ENCODE measurements at regions not wholly inside any gene's neighbourhood (a gene's known extent, or its start where the extent isn't known, plus 50 kb on each side); places are given as distances from the start of the nearest gene placed in this dataset.
A peak's percentile ranks its signal among the peaks of the same experiment; 100 is the strongest.
"Not testable (repeated sequence)": the region's sequence is repeated elsewhere in the genome, so short reads cannot be mapped to it uniquely, and the experiment has no call there.

DNA sequence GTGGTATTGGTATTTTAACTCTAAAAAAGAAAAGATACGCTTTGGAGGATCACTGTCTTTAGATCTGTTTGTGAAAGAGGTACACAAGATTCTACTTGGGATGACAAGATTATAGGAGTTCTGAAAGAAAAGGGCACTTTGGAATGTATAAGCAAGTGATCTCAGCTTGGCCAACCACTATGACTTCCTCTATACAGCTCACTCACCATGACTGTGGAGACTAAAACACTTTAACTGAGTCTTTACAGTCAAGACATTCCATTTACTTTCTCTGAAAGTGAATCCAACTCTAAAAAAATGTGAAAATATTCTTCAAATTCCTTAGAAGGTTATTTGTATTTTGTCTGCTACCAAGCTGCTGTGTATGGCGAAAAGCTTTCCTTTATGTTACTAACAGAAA is 181.7 kb upstream of the KCTD7 start:
- H3K27ac ChIP-seq (ENCODE audit: insufficient read depth, low read length); in situ Hi-C loops (cut with MboI; ENCODE audit: low sequenced_read_pairs); H2BK5ac ChIP-seq (ENCODE audit: low read depth, low read length, poor library complexity, severe bottlenecking); H2AK9ac ChIP-seq (replicated peaks; ENCODE audit: low read depth, low read length, poor library complexity); H3K9me3 ChIP-seq (ENCODE audit: control insufficient read depth, insufficient read depth, low read length); H2BK15ac ChIP-seq (ENCODE audit: low read depth, low read length); H3K4me3 ChIP-seq (ENCODE audit: insufficient read depth, low read depth, low read length); H2AFZ ChIP-seq (replicated peaks; ENCODE audit: low read length, poor library complexity); H3K36me3 ChIP-seq (ENCODE audit: control insufficient read depth, insufficient read depth, low read length); POLR2A ChIA-PET (ENCODE audit: unreplicated experiment); BruUV-seq (replicated peaks); H2BK20ac ChIP-seq (ENCODE audit: low read depth, low read length); H3K79me1 ChIP-seq (ENCODE audit: low read depth in 1 of 2, low read length in 2 of 2); intact Hi-C loops (cut with micrococcal nuclease); H3K56ac ChIP-seq (ENCODE audit: extremely low read depth, insufficient read depth, low read length); H2AK5ac ChIP-seq (ENCODE audit: low read depth, low read length); H3K14ac ChIP-seq (replicated peaks; ENCODE audit: low read depth, low read length); H3K9ac ChIP-seq (ENCODE audit: low read depth, low read length); H4K91ac ChIP-seq (ENCODE audit: insufficient read depth, low read depth, low read length); H2BK120ac ChIP-seq (ENCODE audit: low read depth, low read length); H3K9me1 ChIP-seq (ENCODE audit: insufficient read depth, low read length); H3K27me3 ChIP-seq (ENCODE audit: control insufficient read depth, insufficient read depth, low read length); H4K20me1 ChIP-seq (ENCODE audit: insufficient read depth, low read length); H3K4me1 ChIP-seq (ENCODE audit: control insufficient read depth, insufficient read depth, low read length); H3K23ac ChIP-seq (ENCODE audit: low read depth, low read length); H4K5ac ChIP-seq (ENCODE audit: low read depth, low read length); CTCF ChIA-PET; H3K4ac ChIP-seq (ENCODE audit: low read depth, low read length); dilution Hi-C loops (cut with HindIII; ENCODE audit: low sequenced_read_pairs, unreplicated experiment); H4K8ac ChIP-seq (ENCODE audit: low read depth in 2 of 2, low read length in 2 of 2): not testable (repeated sequence)
- DNase-seq (peak; percentile 56), ATAC-seq (ENCODE audit: low read depth) (peak; percentile 93)
- H3K18ac ChIP-seq (ENCODE audit: low read depth, low read length) = peak overlapping the region; percentile 78; the same call in 1 of the 2 replicates
- peak; percentile 42; the same call in 1 of the 2 replicates for TF ChIP-seq NFE2L2 (IDR thresholded peaks at IDR 0.05; ENCODE audit: low read depth, low read length)
- no CpG with 5 or more reads among the region's 2 CpGs for WGBS, 2 experiments (ENCODE audit: extremely low coverage in 2 of 2, insufficient read length in 1 of 2)
- peak overlapping the region; percentile 50; the same call in 1 of the 2 replicates for H3K4me2 ChIP-seq (ENCODE audit: low read depth, low read length)

DNA sequence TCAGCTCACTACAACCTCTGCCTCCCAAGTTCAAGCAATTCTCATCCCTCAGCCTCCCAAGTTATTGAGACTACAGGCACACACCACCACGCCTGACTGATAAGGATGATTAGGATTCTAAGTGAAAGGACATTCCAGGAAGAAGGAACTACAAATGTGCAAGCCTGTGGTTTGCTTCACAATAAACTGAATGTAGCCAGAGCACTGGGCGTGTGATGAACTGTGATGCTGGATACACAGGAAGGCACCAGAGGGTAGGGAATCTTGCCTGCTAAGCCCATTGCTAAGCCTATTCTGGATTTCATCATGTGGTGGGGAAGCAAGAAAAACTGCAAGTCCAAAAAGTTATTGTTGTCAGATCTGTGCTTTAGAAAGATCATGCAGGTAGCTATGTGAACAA is 177.9 kb upstream of the KCTD7 start:
- CTCF ChIA-PET = interaction anchor here (1.0 kb wide), 1 partner anchor 310 kb away, joined by 3 read pairs; no protein-coding TSS in a partner anchor
- WGBS, 2 experiments (ENCODE audit: extremely low coverage in 2 of 2, insufficient read length in 1 of 2) = no CpG with 5 or more reads among the region's 2 CpGs
- intact Hi-C loops (cut with micrococcal nuclease); H3K56ac ChIP-seq (ENCODE audit: extremely low read depth, insufficient read depth, low read length); dilution Hi-C loops (cut with HindIII; ENCODE audit: low sequenced_read_pairs, unreplicated experiment); H3K9me1 ChIP-seq (ENCODE audit: insufficient read depth, low read length); DNase-seq; H3K36me3 ChIP-seq (ENCODE audit: control insufficient read depth, insufficient read depth, low read length); H4K8ac ChIP-seq (ENCODE audit: low read depth in 2 of 2, low read length in 2 of 2); H2BK20ac ChIP-seq (ENCODE audit: low read depth, low read length); H2AK9ac ChIP-seq (replicated peaks; ENCODE audit: low read depth, low read length, poor library complexity); H2BK120ac ChIP-seq (ENCODE audit: low read depth, low read length); BruUV-seq (replicated peaks); H2AFZ ChIP-seq (replicated peaks; ENCODE audit: low read length, poor library complexity); H2AK5ac ChIP-seq (ENCODE audit: low read depth, low read length); H2BK15ac ChIP-seq (ENCODE audit: low read depth, low read length); H3K4me1 ChIP-seq (ENCODE audit: control insufficient read depth, insufficient read depth, low read length); H3K9ac ChIP-seq (ENCODE audit: low read depth, low read length); H3K23ac ChIP-seq (ENCODE audit: low read depth, low read length); H3K9me3 ChIP-seq (ENCODE audit: control insufficient read depth, insufficient read depth, low read length); in situ Hi-C loops (cut with MboI; ENCODE audit: low sequenced_read_pairs); H4K91ac ChIP-seq (ENCODE audit: insufficient read depth, low read depth, low read length); H2BK5ac ChIP-seq (ENCODE audit: low read depth, low read length, poor library complexity, severe bottlenecking); H3K27me3 ChIP-seq (ENCODE audit: control insufficient read depth, insufficient read depth, low read length); POLR2A ChIA-PET (ENCODE audit: unreplicated experiment); H4K20me1 ChIP-seq (ENCODE audit: insufficient read depth, low read length); H3K4ac ChIP-seq (ENCODE audit: low read depth, low read length); H3K18ac ChIP-seq (ENCODE audit: low read depth, low read length); H3K27ac ChIP-seq (ENCODE audit: insufficient read depth, low read length); H3K4me3 ChIP-seq (ENCODE audit: insufficient read depth, low read depth, low read length); H3K4me2 ChIP-seq (ENCODE audit: low read depth, low read length); H3K14ac ChIP-seq (replicated peaks; ENCODE audit: low read depth, low read length); H4K5ac ChIP-seq (ENCODE audit: low read depth, low read length); H3K79me1 ChIP-seq (ENCODE audit: low read depth in 1 of 2, low read length in 2 of 2): not testable (repeated sequence)
- peak; percentile 27; the same call in 1 of the 2 replicates for ATAC-seq (ENCODE audit: low read depth)
